GM12878 (cell line): ENCODE measurements at regions not wholly inside any gene's neighbourhood (a gene's known extent, or its start where the extent isn't known, plus 50 kb on each side); places are given as distances from the start of the nearest gene placed in this dataset.

ENCODE experiments used
- ATAC-seq: fragments of 200-7000 bp; cut with Tn5 transposase; 3 replicates; pipeline ENCODE4 v1.9.1; 2020; ENCODE audit warnings: mild to moderate bottlenecking, moderate library complexity
- BruUV-seq: library from RNA; stranded (reverse); fragments of 400-500 nt; replicated peaks from 2 replicates; lab custom pipeline; 2021; lab: Mats Ljungman, UMichigan
- CTCF ChIA-PET: fragments of 300-600 bp; sonication (Branson Sonifier 250); formaldehyde crosslinking; extraction: SDS; loops from one replicate; lab custom pipeline; 2021; ENCODE audit warnings: inconsistent platforms; lab: Yijun Ruan, JAX
- POLR2A ChIA-PET: fragments of 350-600 bp; formaldehyde crosslinking; extraction: SDS; loops from one replicate; lab custom pipeline; 2021; ENCODE audit warnings: inconsistent platforms; lab: Charles Lee
- RAD21 ChIA-PET: fragments of 300-600 bp; sonication (Branson Sonifier 250); formaldehyde crosslinking; loops from one replicate; lab custom pipeline; 2023; ENCODE audit warnings: antibody characterized with exemption; ENCODE audit not compliant: unreplicated experiment; lab: Charles Lee
- SMC1A ChIA-PET: fragments of 300-600 bp; sonication (Branson Sonifier 250); formaldehyde crosslinking; loops from one replicate; lab custom pipeline; 2023; ENCODE audit not compliant: unreplicated experiment, uncharacterized antibody; lab: Charles Lee
- DNase-seq: peaks from one replicate; pipeline ENCODE4 v3.0.0-alpha.2; 2011; ENCODE audit warnings: low read depth, low spot score
- FAIRE-seq: peaks from 3 replicates; lab custom pipeline; 2011; peaks lifted over from hg19 to GRCh38; lab: Jason Lieb, UNC
- H2AFZ ChIP-seq: 2 replicates; pipeline ENCODE4 v1.6.0; 2011; ENCODE audit warnings: low read depth, low read length, control low read depth; ENCODE audit not compliant: control insufficient read depth
- H3K27ac ChIP-seq: 2 replicates; pipeline ENCODE4 v1.5.1; 2011; ENCODE audit warnings: control low read depth; ENCODE audit not compliant: control insufficient read depth, insufficient read depth
- H3K27me3 ChIP-seq, 2 experiments: replicated peaks in 1 of 2; 2 replicates each; pipeline versions ENCODE4 v1.6.0 to v1.6.1; 2011; ENCODE audit warnings: low read length in 1 of 2; ENCODE audit not compliant: control insufficient read depth in 2 of 2, insufficient read depth in 2 of 2
- H3K36me3 ChIP-seq, 2 experiments: 2 replicates each; pipeline ENCODE4 v1.5.1; 2011; ENCODE audit warnings: low read length in 1 of 2; ENCODE audit not compliant: control insufficient read depth in 2 of 2, insufficient read depth in 2 of 2
- H3K4me1 ChIP-seq: 2 replicates; pipeline ENCODE4 v1.6.1; 2011; ENCODE audit warnings: mild to moderate bottlenecking, low read length, moderate library complexity, mixed read lengths; ENCODE audit not compliant: control insufficient read depth, insufficient read depth
- H3K4me2 ChIP-seq: 2 replicates; pipeline ENCODE4 v1.6.0; 2011; ENCODE audit warnings: control low read depth; ENCODE audit not compliant: control insufficient read depth, insufficient read depth
- H3K4me3 ChIP-seq: fragments of 200-600 bp; sonication (generic); 2 replicates; pipeline ENCODE4 v1.5.1; 2016
- H3K79me2 ChIP-seq: 2 replicates; pipeline ENCODE4 v1.6.0; 2011; ENCODE audit warnings: low read length; ENCODE audit not compliant: control insufficient read depth, insufficient read depth
- H3K9ac ChIP-seq: 2 replicates; pipeline ENCODE4 v1.8.0; 2011; ENCODE audit warnings: low read length, control low read depth, mixed read lengths; ENCODE audit not compliant: control insufficient read depth, insufficient read depth
- H3K9me3 ChIP-seq: replicated peaks from 3 replicates; pipeline ENCODE4 v1.5.1; 2011; ENCODE audit warnings: mild to moderate bottlenecking, low read length; ENCODE audit not compliant: control insufficient read depth, insufficient read depth
- H4K20me1 ChIP-seq: 2 replicates; pipeline ENCODE4 v1.6.0; 2011; ENCODE audit not compliant: control insufficient read depth, insufficient read depth
- CUX1 ChIP-seq: IDR thresholded peaks from 2 replicates; pipeline ENCODE4 v1.6.1; 2012; ENCODE audit warnings: improper control_type of control experiment, low read depth, low read length; ENCODE audit not compliant: insufficient replicate concordance
- FOXK2 ChIP-seq: fragments of 450-650 bp; IDR thresholded peaks from 2 replicates; pipeline ENCODE4 v1.6.1; 2017; ENCODE audit warnings: mild to moderate bottlenecking, moderate library complexity
- HDGF ChIP-seq: fragments of 450-650 bp; IDR thresholded peaks from 2 replicates; pipeline ENCODE4 v1.6.1; 2016; ENCODE audit warnings: antibody characterized with exemption
- IKZF1 ChIP-seq: fragments of 450-650 bp; conservative IDR thresholded peaks from 2 replicates; pipeline ENCODE4 v1.6.1; 2017; ENCODE audit warnings: antibody characterized with exemption, mild to moderate bottlenecking
- SMARCA5 ChIP-seq: fragments of 450-650 bp; IDR thresholded peaks from 2 replicates; pipeline ENCODE4 v1.6.1; 2017; ENCODE audit warnings: mild to moderate bottlenecking
- SP1 ChIP-seq: IDR thresholded peaks from one replicate; pipeline ENCODE4 v1.6.1; 2011; ENCODE audit warnings: low read depth, low read length
- TCF12 ChIP-seq: IDR thresholded peaks from 2 replicates; pipeline ENCODE4 v1.6.1; 2011; ENCODE audit warnings: low read depth, mild to moderate bottlenecking, low read length
- WGBS: methylation state at CpG from one replicate; pipeline ENCODE4 v1.1.6; 2016; ENCODE audit warnings: low lambda C conversion rate; ENCODE audit not compliant: insufficient replicate concordance, insufficient coverage; ENCODE audit errors: missing lambda C conversion rate; 5-methylcytosine and 5-hydroxymethylcytosine counted together
- in situ Hi-C: fragments of 300-500 bp; cut with MboI; formaldehyde crosslinking; loops from 9 replicates; pipeline ENCODE4 v1.14.3; 2018; ENCODE audit warnings: mixed read lengths
- intact Hi-C: fragments of 100-400 bp; cut with micrococcal nuclease; formaldehyde crosslinking; loops from one replicate; pipeline ENCODE4 v1.14.2; 2022; ENCODE audit not compliant: unreplicated experiment

GRCh38 chr2:145169285-145169684 lies 649.4 kb upstream of the ZEB2 start:
- intact Hi-C loops: no loop called here
- Histone ChIP-seq H4K20me1 (no peaks in the 10 kb centered on the region), H3K79me2 (no peaks in the 10 kb centered on the region), H3K4me2 (no peak overlapping the region), H3K9ac (no peak overlapping the region), H3K36me3 (no peaks in the 10 kb centered on the region), H3K4me3 (no peak overlapping the region), H3K9me3 (no peaks in the 10 kb centered on the region), H3K4me1 (no peaks in the 10 kb centered on the region), H3K27me3 (no peaks in the 10 kb centered on the region; a peak in 1 of 4 replicates), H3K27ac (no peak overlapping the region), H2AFZ (no peak overlapping the region)
- in situ Hi-C loops: no loop called here
- TF ChIP-seq SP1 (no peak), SMARCA5 (no peak), IKZF1 (no peak), FOXK2 (no peak), TCF12 (no peak), CUX1 (no peak), HDGF (no peak)
- SMC1A ChIA-PET: no interaction called here
- BruUV-seq: no TSS peak
- POLR2A ChIA-PET: no interaction called here
- RAD21 ChIA-PET: no interaction called here
- 46% methylated on average over 2 of the region's 2 CpGs for WGBS
- CTCF ChIA-PET: interaction anchor here (1.3 kb wide), 1 partner anchor 13 kb away, joined by 4 read pairs; no protein-coding TSS in a partner anchor
- no peak for FAIRE-seq
- no peak for DNase-seq
- ATAC-seq: no peak
